DMS 273 (cell line): ENCODE measurements at regions not wholly inside any gene's neighbourhood (a gene's known extent, or its start where the extent isn't known, plus 50 kb on each side); places are given as distances from the start of the nearest gene placed in this dataset.

ENCODE experiments used
- DNase-seq: peaks from one replicate; lab custom pipeline; 2025; ENCODE audit not compliant: unreplicated experiment; lab: John Stamatoyannopoulos, UW

- DNase-seq: no peak
These were observed 1199.0 kb upstream of the CDH6 start for GRCh38 chr5:29994519-29994918.

- no peak for DNase-seq
These were observed 1200.2 kb upstream of the CDH6 start for GRCh38 chr5:29993286-29993685.

- no peak for DNase-seq
These were observed 1201.2 kb upstream of the CDH6 start for GRCh38 chr5:29992248-29992647.

- DNase-seq: no peak
These were observed 1202.8 kb upstream of the CDH6 start for GRCh38 chr5:29990681-29991080.

GRCh38 chr5:29984156-29984540 lies 1209.3 kb upstream of the CDH6 start:
- no peak for DNase-seq

- no peak for DNase-seq
These were observed 1209.8 kb upstream of the CDH6 start for GRCh38 chr5:29983528-29984155.

- DNase-seq: no peak
These were observed 1211.0 kb upstream of the CDH6 start for GRCh38 chr5:29982457-29982856.

- no peak for DNase-seq
These were observed 1220.9 kb upstream of the CDH6 start for GRCh38 chr5:29972597-29972996.

- no peak for DNase-seq
These were observed 1229.5 kb upstream of the CDH6 start for GRCh38 chr5:29963956-29964355.

GRCh38 chr5:29960323-29960722 lies 1233.2 kb upstream of the CDH6 start:
- no peak for DNase-seq

- DNase-seq: peak; percentile 1
These were observed 1242.9 kb upstream of the CDH6 start for GRCh38 chr5:29950416-29951145.

- no peak for DNase-seq
These were observed 1244.1 kb upstream of the CDH6 start for GRCh38 chr5:29949301-29949872.

GRCh38 chr5:29944327-29944726 lies 1249.2 kb upstream of the CDH6 start:
- no peak for DNase-seq

GRCh38 chr5:29942089-29942488 lies 1251.4 kb upstream of the CDH6 start:
- no peak for DNase-seq

- DNase-seq: no peak
These were observed 1253.5 kb upstream of the CDH6 start for GRCh38 chr5:29939988-29940387.

GRCh38 chr5:29935371-29935770 lies 1258.1 kb upstream of the CDH6 start:
- DNase-seq: no peak

- DNase-seq: no peak
These were observed 1263.2 kb upstream of the CDH6 start for GRCh38 chr5:29930316-29930715.

GRCh38 chr5:29924107-29924506 lies 1269.4 kb upstream of the CDH6 start:
- no peak for DNase-seq

- DNase-seq: no peak
These were observed 1287.7 kb upstream of the CDH6 start for GRCh38 chr5:29905626-29906353.

- no peak for DNase-seq
These were observed 1290.6 kb upstream of the CDH6 start for GRCh38 chr5:29902859-29903258.

- DNase-seq: peak; percentile 2
These were observed 1293.9 kb upstream of the CDH6 start for GRCh38 chr5:29899583-29899982.

- no peak for DNase-seq
These were observed 1295.6 kb upstream of the CDH6 start for GRCh38 chr5:29897916-29898315.
